ENCODE measurements at regions not wholly inside any gene's neighbourhood (a gene's known extent, or its start where the extent isn't known, plus 50 kb on each side); places are given as distances from the start of the nearest gene placed in this dataset.

DNA sequence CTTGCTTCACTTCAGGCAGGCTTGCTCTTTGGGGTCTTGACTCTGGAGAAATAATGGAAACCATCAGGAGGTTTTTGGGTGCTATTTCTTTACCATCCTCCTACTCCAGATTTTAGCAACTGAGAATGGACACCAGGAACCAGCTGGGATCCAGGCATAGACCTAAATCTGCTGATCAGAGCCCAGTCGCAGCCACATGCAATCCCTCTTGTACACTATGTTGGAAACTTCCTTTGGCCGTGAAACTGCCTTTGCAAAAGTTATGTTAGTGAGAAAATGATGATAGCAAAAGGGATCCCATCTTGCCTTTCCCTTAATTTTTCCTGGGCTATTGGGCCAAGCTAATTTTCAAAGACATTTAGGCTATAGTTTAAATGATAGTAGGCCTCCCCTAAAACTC is 158.8 kb upstream of the ARL4C start:
- Histone ChIP-seq H3K27ac (no peak overlapping the region), H3K4me1 (no peaks in the 10 kb centered on the region), H3K9me3 (peaks cover 0 to 12% (median 0%) of the 10 kb centered on the region in 12 donors), H3K4me3 (no peak overlapping the region), H3K36me3 (no peaks in the 10 kb centered on the region), H3K27me3 (peaks cover 0 to 19% (median 0%) of the 10 kb centered on the region in 9 donors)
- 74 to 89% (median 81%) methylated on average over 2 of the region's 2 CpGs for WGBS, 4 donors
- TF ChIP-seq POLR2A (IDR thresholded peaks at IDR 0.05) = no peak
- TF ChIP-seq, protein P1, sequence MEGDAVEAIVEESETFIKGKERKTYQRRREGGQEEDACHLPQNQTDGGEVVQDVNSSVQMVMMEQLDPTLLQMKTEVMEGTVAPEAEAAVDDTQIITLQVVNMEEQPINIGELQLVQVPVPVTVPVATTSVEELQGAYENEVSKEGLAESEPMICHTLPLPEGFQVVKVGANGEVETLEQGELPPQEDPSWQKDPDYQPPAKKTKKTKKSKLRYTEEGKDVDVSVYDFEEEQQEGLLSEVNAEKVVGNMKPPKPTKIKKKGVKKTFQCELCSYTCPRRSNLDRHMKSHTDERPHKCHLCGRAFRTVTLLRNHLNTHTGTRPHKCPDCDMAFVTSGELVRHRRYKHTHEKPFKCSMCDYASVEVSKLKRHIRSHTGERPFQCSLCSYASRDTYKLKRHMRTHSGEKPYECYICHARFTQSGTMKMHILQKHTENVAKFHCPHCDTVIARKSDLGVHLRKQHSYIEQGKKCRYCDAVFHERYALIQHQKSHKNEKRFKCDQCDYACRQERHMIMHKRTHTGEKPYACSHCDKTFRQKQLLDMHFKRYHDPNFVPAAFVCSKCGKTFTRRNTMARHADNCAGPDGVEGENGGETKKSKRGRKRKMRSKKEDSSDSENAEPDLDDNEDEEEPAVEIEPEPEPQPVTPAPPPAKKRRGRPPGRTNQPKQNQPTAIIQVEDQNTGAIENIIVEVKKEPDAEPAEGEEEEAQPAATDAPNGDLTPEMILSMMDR (IDR thresholded peaks at IDR 0.05) = no peak
- DNase-seq = no peak
- intact Hi-C loops (cut with DNase I) = no loop called here
- ATAC-seq = no peak

DNA sequence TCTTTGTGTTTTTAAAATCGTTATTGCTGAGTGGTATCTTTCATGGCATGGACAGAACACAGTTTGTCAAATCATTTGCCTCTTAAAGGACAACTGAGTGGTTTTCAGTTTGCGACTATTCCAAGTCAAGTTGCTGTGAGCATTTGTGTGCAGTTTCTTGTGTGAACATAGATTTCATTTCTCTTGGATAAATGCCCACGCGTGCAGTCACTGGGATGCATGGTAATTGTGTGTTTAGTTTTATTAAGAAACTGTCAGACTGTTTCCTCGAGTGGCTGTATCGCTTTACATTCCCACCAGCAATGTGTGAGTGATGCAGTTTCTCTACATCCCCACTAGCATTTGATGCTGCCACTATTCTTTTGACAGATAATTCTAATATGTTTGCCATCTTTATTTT is 154.0 kb upstream of the ARL4C start:
- DNase-seq (no peak), ATAC-seq (no peak)
- H3K27ac ChIP-seq = no peak overlapping the region
- intact Hi-C loops (cut with DNase I) = no loop called here
- 75 to 85% (median 80%) methylated on average over 6 of the region's 6 CpGs for WGBS, 4 donors
- no peak for TF ChIP-seq POLR2A (IDR thresholded peaks at IDR 0.05)
- TF ChIP-seq, protein P1 (IDR thresholded peaks at IDR 0.05) = no peak
- peaks cover 0 to 19% (median 0%) of the 10 kb centered on the region in 9 donors for H3K27me3 ChIP-seq
- no peak overlapping the region for H3K4me3 ChIP-seq
- H3K9me3 ChIP-seq = no peaks in the 10 kb centered on the region
- H3K4me1 ChIP-seq = no peaks in the 10 kb centered on the region
- H3K36me3 ChIP-seq = no peaks in the 10 kb centered on the region

DNA sequence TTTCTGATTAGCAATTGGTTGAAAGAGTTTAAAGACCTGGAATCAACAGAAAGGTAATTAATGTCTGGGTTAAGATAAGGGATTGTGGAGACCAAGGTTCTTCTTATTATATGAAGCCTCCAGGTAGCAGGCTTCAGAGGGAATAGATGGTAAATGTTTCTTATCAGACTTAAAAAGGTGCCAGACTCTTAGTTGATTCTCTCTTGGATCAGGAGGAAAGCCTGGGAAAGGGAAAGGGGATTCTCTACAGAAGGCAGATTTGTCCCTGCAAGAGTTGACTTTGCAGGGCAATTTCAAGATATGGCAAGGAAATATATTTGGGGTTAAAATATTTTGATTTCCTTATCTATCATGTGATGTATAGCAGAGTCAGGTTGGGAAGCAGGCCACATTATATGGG is 153.1 kb upstream of the ARL4C start:
- DNase-seq (no peak), ATAC-seq (no peak)
- H3K36me3 ChIP-seq = no peaks in the 10 kb centered on the region
- TF ChIP-seq POLR2A (IDR thresholded peaks at IDR 0.05) = no peak
- TF ChIP-seq, protein P1 (IDR thresholded peaks at IDR 0.05) = no peak
- H3K4me1 ChIP-seq = no peaks in the 10 kb centered on the region
- intact Hi-C loops (cut with DNase I) = no loop called here
- H3K27me3 ChIP-seq = peaks cover 0 to 19% (median 0%) of the 10 kb centered on the region in 9 donors
- no peak overlapping the region for H3K27ac ChIP-seq
- H3K9me3 ChIP-seq = peaks cover 0 to 2% (median 0%) of the 10 kb centered on the region in 12 donors
- no peak overlapping the region for H3K4me3 ChIP-seq

DNA sequence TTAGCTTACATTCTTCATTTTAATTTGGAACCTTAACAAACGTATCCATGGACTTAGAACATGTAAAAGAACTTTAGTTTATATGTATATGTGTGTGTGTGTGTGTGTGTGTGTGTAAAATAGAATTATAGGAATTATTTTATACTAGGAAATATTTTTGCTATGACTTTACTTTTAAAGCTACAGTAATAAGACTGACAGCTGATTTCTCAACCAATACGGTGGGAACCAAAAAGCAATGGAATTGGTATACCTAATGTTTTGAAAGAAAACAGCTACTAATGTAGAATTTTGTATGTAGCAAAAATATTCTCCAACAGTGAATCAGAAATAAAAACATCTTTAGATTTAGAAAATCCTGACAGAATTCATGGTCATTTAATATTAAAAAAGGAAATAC is 146.5 kb upstream of the ARL4C start:
- peaks cover 0 to 28% (median 8%) of the 10 kb centered on the region in 12 donors for H3K9me3 ChIP-seq
- 63 to 76% (median 75%) methylated on average over 2 of the region's 2 CpGs for WGBS, 4 donors

More for the DNA sequence above, 146.5 kb upstream of the ARL4C start:
- no peak overlapping the region for H3K27ac ChIP-seq
- H3K4me3 ChIP-seq = no peak overlapping the region
- no peaks in the 10 kb centered on the region for H3K36me3 ChIP-seq
- intact Hi-C loops (cut with DNase I) = no loop called here
- no peaks in the 10 kb centered on the region for H3K27me3 ChIP-seq
- DNase-seq (no peak), ATAC-seq (no peak)
- no peaks in the 10 kb centered on the region for H3K4me1 ChIP-seq
- no peak for TF ChIP-seq POLR2A (IDR thresholded peaks at IDR 0.05)
- TF ChIP-seq, protein P1 (IDR thresholded peaks at IDR 0.05) = no peak

All from heart left ventricle (tissue), 16 donors.